H1 (cell line): ENCODE measurements at regions not wholly inside any gene's neighbourhood (a gene's known extent, or its start where the extent isn't known, plus 50 kb on each side); places are given as distances from the start of the nearest gene placed in this dataset.

Experiments
- CTCF ChIA-PET: fragments of 300-600 bp; sonication (Branson Sonifier 250); formaldehyde crosslinking; loops from one replicate; lab custom pipeline; 2021; ENCODE audit not compliant: partially characterized antibody; lab: Charles Lee
- POLR2A ChIA-PET: fragments of 300-600 bp; sonication (Branson Sonifier 250); formaldehyde crosslinking; loops from one replicate; lab custom pipeline; 2021; ENCODE audit warnings: inconsistent platforms; ENCODE audit not compliant: partially characterized antibody; lab: Charles Lee
- DNase-seq, 2 experiments: peaks; one replicate each; pipeline versions ENCODE4 v3.0.0 to v3.0.0-alpha.2; 2010 to 2022; ENCODE audit warnings: low spot score in 2 of 2, low read depth in 1 of 2, mixed read lengths in 1 of 2
- FAIRE-seq: peaks from 2 replicates; lab custom pipeline; 2011; peaks lifted over from hg19 to GRCh38; lab: Jason Lieb, UNC
- H2AFZ ChIP-seq: 2 replicates; pipeline ENCODE4 v1.8.1; 2012; ENCODE audit warnings: low read length, inconsistent platforms
- H2AK5ac ChIP-seq: 2 replicates; pipeline ENCODE4 v1.6.1; 2013; ENCODE audit warnings: low read depth, low read length
- H2BK120ac ChIP-seq: replicated peaks from 2 replicates; pipeline ENCODE3; 2013; ENCODE audit warnings: low read depth, low read length, inconsistent platforms
- H2BK12ac ChIP-seq: 2 replicates; pipeline ENCODE4 v1.6.1; 2013; ENCODE audit warnings: low read depth, low read length
- H2BK15ac ChIP-seq: 2 replicates; pipeline ENCODE4 v1.6.1; 2013; ENCODE audit warnings: low read length
- H2BK20ac ChIP-seq: 2 replicates; pipeline ENCODE4 v1.6.1; 2013; ENCODE audit warnings: low read length
- H2BK5ac ChIP-seq: 2 replicates; pipeline ENCODE4 v1.6.1; 2013; ENCODE audit warnings: low read depth, low read length
- H3K14ac ChIP-seq: 2 replicates; pipeline ENCODE4 v1.6.1; 2013; ENCODE audit warnings: inconsistent platforms; ENCODE audit not compliant: insufficient read length
- H3K18ac ChIP-seq: 2 replicates; pipeline ENCODE4 v1.6.1; 2013; ENCODE audit warnings: low read length; ENCODE audit errors: extremely low read depth
- H3K23ac ChIP-seq: 2 replicates; pipeline ENCODE4 v1.6.1; 2013; ENCODE audit warnings: inconsistent platforms; ENCODE audit not compliant: insufficient read length
- H3K23me2 ChIP-seq: 2 replicates; pipeline ENCODE4 v1.6.1; 2013; ENCODE audit warnings: low read depth, low read length
- H3K27ac ChIP-seq: 2 replicates; pipeline ENCODE4 v1.6.1; 2011; ENCODE audit warnings: low read depth, low read length, inconsistent platforms
- H3K27me3 ChIP-seq, 4 experiments: replicated peaks in 1 of 4; 1 replicate in 1 of 4; 2 replicates in 3 of 4; pipeline versions ENCODE4 v1.6.1 to v1.8.1; 2011 to 2013; ENCODE audit warnings: low read length in 3 of 4, mild to moderate bottlenecking in 3 of 4, inconsistent platforms in 2 of 4, mixed read lengths in 2 of 4, moderate library complexity in 1 of 4; ENCODE audit not compliant: control insufficient read depth in 3 of 4, insufficient read depth in 3 of 4; ENCODE audit errors: extremely low read depth in 1 of 4
- H3K36me3 ChIP-seq, 4 experiments: 2 replicates each; pipeline versions ENCODE4 v1.6.1 to v1.8.1; 2011 to 2013; ENCODE audit warnings: mild to moderate bottlenecking in 4 of 4, low read length in 3 of 4, moderate library complexity in 2 of 4, control low read depth in 1 of 4, inconsistent platforms in 1 of 4; ENCODE audit not compliant: insufficient read depth in 4 of 4, control insufficient read depth in 2 of 4
- H3K4ac ChIP-seq: replicated peaks from 2 replicates; pipeline ENCODE3; 2013; ENCODE audit warnings: low read length, low read depth, mixed read lengths, inconsistent platforms; ENCODE audit not compliant: insufficient read length
- H3K4me1 ChIP-seq, 4 experiments: replicated peaks in 1 of 4; 1 replicate in 1 of 4; 2 replicates in 3 of 4; pipeline versions ENCODE4 v1.6.1 to v1.8.1; 2011 to 2013; ENCODE audit warnings: low read length in 3 of 4, inconsistent platforms in 2 of 4, mixed read lengths in 1 of 4; ENCODE audit not compliant: insufficient read depth in 4 of 4, control insufficient read depth in 3 of 4
- H3K4me2 ChIP-seq, 2 experiments: 2 replicates each; pipeline versions ENCODE4 v1.6.1 to v1.8.1; 2011 to 2013; ENCODE audit warnings: low read depth in 2 of 2, low read length in 2 of 2, control low read depth in 1 of 2, inconsistent platforms in 1 of 2, mild to moderate bottlenecking in 1 of 2; ENCODE audit not compliant: insufficient read depth in 1 of 2
- H3K4me3 ChIP-seq, 4 experiments: fragments of 200-600, 300-600 bp in 1 of 4; sonication (generic), shearing (Covaris generic), sonication (Bioruptor Twin) in 1 of 4; 2 replicates each; pipeline versions ENCODE4 v1.5.1 to v1.8.1; 2011 to 2016; ENCODE audit warnings: low read length in 4 of 4, low read depth in 3 of 4, control low read depth in 2 of 4, inconsistent platforms in 2 of 4, mild to moderate bottlenecking in 2 of 4, mixed read lengths in 1 of 4, moderate library complexity in 1 of 4; ENCODE audit not compliant: insufficient read depth in 2 of 4; ENCODE audit errors: extremely low read depth in 1 of 4
- H3K56ac ChIP-seq: replicated peaks from 2 replicates; pipeline ENCODE3; 2013; ENCODE audit warnings: low read depth, mild to moderate bottlenecking, mixed read lengths, low read length, inconsistent platforms; ENCODE audit not compliant: insufficient read length
- H3K79me1 ChIP-seq: 2 replicates; pipeline ENCODE4 v1.6.1; 2013; ENCODE audit warnings: low read depth, low read length, control low read depth
- H3K79me2 ChIP-seq, 2 experiments: 2 replicates each; pipeline versions ENCODE4 v1.6.1 to v1.8.1; 2012 to 2013; ENCODE audit warnings: low read length in 2 of 2, mild to moderate bottlenecking in 2 of 2, inconsistent platforms in 1 of 2; ENCODE audit not compliant: insufficient read depth in 2 of 2, control insufficient read depth in 1 of 2
- H3K9ac ChIP-seq, 4 experiments: replicated peaks in 1 of 4; 1 replicate in 1 of 4; 2 replicates in 3 of 4; pipeline versions ENCODE4 v1.6.1 to v1.8.1; 2011 to 2013; ENCODE audit warnings: low read depth in 3 of 4, low read length in 3 of 4, control low read depth in 2 of 4, mild to moderate bottlenecking in 2 of 4, moderate library complexity in 2 of 4, inconsistent platforms in 1 of 4; ENCODE audit errors: extremely low read depth in 1 of 4
- H3K9me3 ChIP-seq, 2 experiments: 2 replicates each; pipeline versions ENCODE4 v1.6.1 to v1.8.1; 2012 to 2013; ENCODE audit warnings: mild to moderate bottlenecking in 2 of 2, moderate library complexity in 2 of 2, control low read depth in 1 of 2, inconsistent platforms in 1 of 2, low read depth in 1 of 2, low read length in 1 of 2, mixed read lengths in 1 of 2; ENCODE audit not compliant: insufficient read depth in 2 of 2
- H4K20me1 ChIP-seq, 2 experiments: replicated peaks in 1 of 2; 2 replicates each; pipeline versions ENCODE3 to v1.8.1; 2011 to 2013; ENCODE audit warnings: inconsistent platforms in 2 of 2, low read length in 2 of 2, mild to moderate bottlenecking in 1 of 2; ENCODE audit not compliant: insufficient read depth in 2 of 2, control insufficient read depth in 1 of 2
- H4K5ac ChIP-seq: 2 replicates; pipeline ENCODE4 v1.6.1; 2013; ENCODE audit warnings: low read length, low read depth, mixed read lengths, inconsistent platforms; ENCODE audit not compliant: insufficient read length
- H4K8ac ChIP-seq: 2 replicates; pipeline ENCODE4 v1.8.0; 2013; ENCODE audit warnings: mild to moderate bottlenecking, moderate library complexity, low read length, inconsistent platforms; ENCODE audit not compliant: insufficient read depth; ENCODE audit errors: extremely low read depth
- H4K91ac ChIP-seq: replicated peaks from 2 replicates; pipeline ENCODE3; 2013; ENCODE audit warnings: low read length, mixed read lengths, inconsistent platforms; ENCODE audit not compliant: insufficient read length
- KDM5A ChIP-seq: fragments of 200-600 bp; IDR thresholded peaks from 2 replicates; pipeline ENCODE4 v1.7.1; 2012; ENCODE audit warnings: mild to moderate bottlenecking, low read length, inconsistent platforms, mixed read lengths
- RBBP5 ChIP-seq: IDR thresholded peaks from 2 replicates; pipeline ENCODE4 v1.7.1; 2012; ENCODE audit warnings: low read depth, mild to moderate bottlenecking, inconsistent platforms, low read length, moderate library complexity, borderline replicate concordance
- WGBS, 2 experiments: shearing (Covaris generic) in 1 of 2; methylation state at CpG; one replicate each; pipeline versions ENCODE4 v1.1.6 to v1.1.7; 2013 to 2015; ENCODE audit warnings: low lambda C conversion rate in 2 of 2, mixed read lengths in 2 of 2, inconsistent platforms in 1 of 2, low coverage in 1 of 2, missing lambda C conversion rate in 1 of 2; ENCODE audit not compliant: insufficient replicate concordance in 2 of 2, insufficient coverage in 1 of 2, insufficient read length in 1 of 2; ENCODE audit errors: extremely low coverage in 1 of 2, missing lambda C conversion rate in 1 of 2; 5-methylcytosine and 5-hydroxymethylcytosine counted together

- POLR2A ChIA-PET: no interaction called here
- CTCF ChIA-PET: no interaction called here
- Histone ChIP-seq H3K27ac (no peak overlapping the region), H2BK20ac (no peak overlapping the region), H3K56ac (no peak overlapping the region), H3K4me3 (no peak overlapping the region), H2AFZ (no peak overlapping the region), H3K9me3 (no peaks in the 10 kb centered on the region), H3K36me3 (no peaks in the 10 kb centered on the region), H3K14ac (no peak overlapping the region), H4K20me1 (no peaks in the 10 kb centered on the region), H2AK5ac (no peak overlapping the region), H2BK5ac (no peak overlapping the region), H3K79me2 (no peaks in the 10 kb centered on the region), H2BK12ac (no peak overlapping the region), H4K91ac (no peak overlapping the region), H4K8ac (no peak overlapping the region), H3K23ac (no peak overlapping the region), H3K4me2 (no peak overlapping the region), H3K23me2 (no peaks in the 10 kb centered on the region), H3K9ac (no peak overlapping the region), H3K4me1 (no peaks in the 10 kb centered on the region), H3K79me1 (no peaks in the 10 kb centered on the region), H2BK120ac (no peak overlapping the region), H4K5ac (no peak overlapping the region), H3K27me3 (no peaks in the 10 kb centered on the region), H3K4ac (no peak overlapping the region), H3K18ac (no peak overlapping the region), H2BK15ac (no peak overlapping the region)
- TF ChIP-seq RBBP5 (no peak), KDM5A (no peak)
- DNase-seq (no peak), FAIRE-seq (no peak)
- WGBS, 2 experiments: 95% methylated on average over 3 of the region's 3 CpGs; no CpG with 5 or more reads in 1 of the 2 experiments
These were observed 435.2 kb upstream of the ADAMTS16 start for GRCh38 chr5:4704951-4705350.
